Endodermal cell (in vitro differentiated cells): ENCODE measurements at regions not wholly inside any gene's neighbourhood (a gene's known extent, or its start where the extent isn't known, plus 50 kb on each side); places are given as distances from the start of the nearest gene placed in this dataset.
"Not testable (repeated sequence)": the region's sequence is repeated elsewhere in the genome, so short reads cannot be mapped to it uniquely, and the experiment has no call there.

ENCODE experiments used
- DNase-seq: peaks from one replicate; pipeline ENCODE4 v3.0.0-alpha.2; 2017
- H3K27ac ChIP-seq: 2 replicates; pipeline ENCODE4 v1.5.1; 2013; ENCODE audit warnings: mild to moderate bottlenecking, low read depth, low read length, moderate library complexity
- H3K27me3 ChIP-seq: 2 replicates; pipeline ENCODE4 v1.6.1; 2013; ENCODE audit warnings: mild to moderate bottlenecking, low read length, moderate library complexity; ENCODE audit not compliant: insufficient read depth, control insufficient read depth, poor library complexity, severe bottlenecking
- H3K36me3 ChIP-seq: 2 replicates; pipeline ENCODE4 v1.7.0; 2013; ENCODE audit warnings: mild to moderate bottlenecking, low read length, moderate library complexity; ENCODE audit not compliant: control insufficient read depth, insufficient read depth
- H3K4me1 ChIP-seq: one replicate; pipeline ENCODE4 v1.7.0; 2013; ENCODE audit warnings: low read length; ENCODE audit not compliant: control insufficient read depth, insufficient read depth
- H3K4me3 ChIP-seq: 2 replicates; pipeline ENCODE4 v1.5.1; 2013; ENCODE audit warnings: mild to moderate bottlenecking, low read length, moderate library complexity
- H3K9ac ChIP-seq: 2 replicates; pipeline ENCODE4 v1.6.1; 2013; ENCODE audit warnings: mild to moderate bottlenecking, low read length, moderate library complexity; ENCODE audit not compliant: poor library complexity, severe bottlenecking; ENCODE audit errors: extremely low read depth
- H3K9me3 ChIP-seq: 2 replicates; pipeline ENCODE4 v1.6.1; 2013; ENCODE audit warnings: mild to moderate bottlenecking, low read length, moderate library complexity; ENCODE audit not compliant: control insufficient read depth
- H3K27ac Mint-ChIP-seq: 2 replicates; pipeline ENCODE4 v1.8.0; 2020; ENCODE audit warnings: mixed read lengths
- H3K27me3 Mint-ChIP-seq: 2 replicates; pipeline ENCODE4 v1.8.0; 2021; ENCODE audit warnings: mild to moderate bottlenecking, mixed read lengths; ENCODE audit not compliant: insufficient read depth
- H3K36me3 Mint-ChIP-seq: 2 replicates; pipeline ENCODE4 v1.8.0; 2020; ENCODE audit warnings: low read depth, mixed read lengths
- H3K4me1 Mint-ChIP-seq: 2 replicates; pipeline ENCODE4 v1.8.0; 2020; ENCODE audit warnings: mixed read lengths
- H3K4me3 Mint-ChIP-seq: 2 replicates; pipeline ENCODE4 v1.8.0; 2020; ENCODE audit warnings: mild to moderate bottlenecking, moderate library complexity, mixed read lengths
- H3K9me3 Mint-ChIP-seq: 2 replicates; pipeline ENCODE4 v1.8.0; 2020; ENCODE audit warnings: mild to moderate bottlenecking, mixed read lengths
- CTCF ChIP-seq: fragments of 200-600 bp; sonication (generic); conservative IDR thresholded peaks from 2 replicates; pipeline ENCODE4 v1.5.0; 2021; ENCODE audit warnings: antibody characterized with exemption, mild to moderate bottlenecking
- WGBS, 2 experiments: methylation state at CpG; one replicate each; pipeline versions ENCODE4 v1.1.5 to v1.1.7; 2013; ENCODE audit warnings: missing lambda C conversion rate in 2 of 2, mixed read lengths in 1 of 2; ENCODE audit not compliant: insufficient coverage in 1 of 2, insufficient read length in 1 of 2; 5-methylcytosine and 5-hydroxymethylcytosine counted together

GRCh38 chr15:26197719-26198118 is 334.6 kb upstream of the ATP10A start:
- Mint-ChIP-seq H3K27me3 (peaks cover 27% of the 10 kb centered on the region), H3K36me3 (no peaks in the 10 kb centered on the region), H3K9me3 (no peaks in the 10 kb centered on the region)

GRCh38 chr15:26197060-26197459 is 333.9 kb upstream of the ATP10A start:
- H3K9ac ChIP-seq, result no peak overlapping the region
- no peak overlapping the region for H3K27ac ChIP-seq
- no peak for TF ChIP-seq CTCF
- no peaks in the 10 kb centered on the region for H3K9me3 Mint-ChIP-seq
- no peaks in the 10 kb centered on the region for H3K36me3 ChIP-seq
- no peak overlapping the region for H3K4me3 Mint-ChIP-seq
- H3K27ac Mint-ChIP-seq, result peak overlapping the region; percentile 19
- no peaks in the 10 kb centered on the region for H3K36me3 Mint-ChIP-seq
- H3K4me1 ChIP-seq, result no peaks in the 10 kb centered on the region
- H3K27me3 Mint-ChIP-seq, result peaks cover 21% of the 10 kb centered on the region
- 87 to 100% methylated on average over 1 of the region's 1 CpG for WGBS, 2 experiments
- H3K9me3 ChIP-seq, result no peaks in the 10 kb centered on the region
- H3K4me3 ChIP-seq, result no peak overlapping the region
- peaks cover 14% of the 10 kb centered on the region for H3K4me1 Mint-ChIP-seq
- peaks cover 1% of the 10 kb centered on the region for H3K27me3 ChIP-seq
- DNase-seq, result no peak

More at GRCh38 chr15:26197719-26198118, 334.6 kb upstream of the ATP10A start:
- Mint-ChIP-seq H3K27ac (no peak overlapping the region), H3K4me1 (peaks cover 14% of the 10 kb centered on the region), H3K4me3 (no peak overlapping the region)
- no peaks in the 10 kb centered on the region for H3K4me1 ChIP-seq
- H3K9me3 ChIP-seq, result no peaks in the 10 kb centered on the region
- DNase-seq, result no peak
- H3K4me3 ChIP-seq, result no peak overlapping the region
- peaks cover 4% of the 10 kb centered on the region for H3K27me3 ChIP-seq
- H3K9ac ChIP-seq, result no peak overlapping the region
- WGBS, 2 experiments, result 83 to 92% methylated on average over 5 of the region's 5 CpGs
- H3K36me3 ChIP-seq, result no peaks in the 10 kb centered on the region
- TF ChIP-seq CTCF, result no peak
- no peak overlapping the region for H3K27ac ChIP-seq

- H3K9me3 ChIP-seq, result no peaks in the 10 kb centered on the region
- no peaks in the 10 kb centered on the region for H3K27me3 ChIP-seq
- H3K27me3 Mint-ChIP-seq, result no peaks in the 10 kb centered on the region
- no peak overlapping the region for H3K27ac Mint-ChIP-seq
- WGBS, 2 experiments, result 82% methylated on average over 2 of the region's 2 CpGs; no CpG with 5 or more reads in 1 of the 2 experiments
- peaks cover 6% of the 10 kb centered on the region for H3K4me1 Mint-ChIP-seq
- H3K4me3 ChIP-seq, result no peak overlapping the region
- H3K36me3 ChIP-seq, result no peaks in the 10 kb centered on the region
- peaks cover 5% of the 10 kb centered on the region for H3K9me3 Mint-ChIP-seq
- TF ChIP-seq CTCF, result no peak
- DNase-seq, result no peak
- no peak overlapping the region for H3K27ac ChIP-seq
- no peak overlapping the region for H3K9ac ChIP-seq
- H3K4me3 Mint-ChIP-seq, result no peak overlapping the region
- H3K36me3 Mint-ChIP-seq, result no peaks in the 10 kb centered on the region
- peaks cover 5% of the 10 kb centered on the region for H3K4me1 ChIP-seq
Observed at GRCh38 chr15:26191193-26191592, 328.1 kb upstream of the ATP10A start.

- H3K36me3 Mint-ChIP-seq, H3K4me3 Mint-ChIP-seq, H3K9ac ChIP-seq, H3K4me3 ChIP-seq, H3K9me3 Mint-ChIP-seq, H3K36me3 ChIP-seq, DNase-seq, H3K27ac Mint-ChIP-seq, H3K4me1 ChIP-seq, H3K27ac ChIP-seq, H3K9me3 ChIP-seq, H3K27me3 ChIP-seq, H3K27me3 Mint-ChIP-seq: not testable (repeated sequence)
- WGBS, 2 experiments, result 93 to 98% methylated on average over 10 of the region's 10 CpGs
- peaks cover 14% of the 10 kb centered on the region for H3K4me1 Mint-ChIP-seq
Observed at GRCh38 chr15:26186138-26186537, 323.0 kb upstream of the ATP10A start.
